NCI-H345 treated with DMSO at 0.1 percent for 48 hours (cell line): ENCODE measurements at regions not wholly inside any gene's neighbourhood (a gene's known extent, or its start where the extent isn't known, plus 50 kb on each side); places are given as distances from the start of the nearest gene placed in this dataset.

Source experiments
- DNase-seq: peaks from one replicate; lab custom pipeline; 2025; ENCODE audit not compliant: unreplicated experiment; lab: John Stamatoyannopoulos, UW

GRCh38 chr11:69242266-69242920 lies 51.6 kb upstream of the MYEOV start:
- no peak for DNase-seq

GRCh38 chr11:69243496-69244200 lies 50.3 kb upstream of the MYEOV start:
- no peak for DNase-seq
